NCI-H1417 treated with DMSO at 0.1 percent for 48 hours (cell line): ENCODE measurements at regions not wholly inside any gene's neighbourhood (a gene's known extent, or its start where the extent isn't known, plus 50 kb on each side); places are given as distances from the start of the nearest gene placed in this dataset.
"Not testable (repeated sequence)": the region's sequence is repeated elsewhere in the genome, so short reads cannot be mapped to it uniquely, and the experiment has no call there.

ENCODE experiments used
- DNase-seq: peaks from one replicate; lab custom pipeline; 2025; lab: John Stamatoyannopoulos, UW

DNA sequence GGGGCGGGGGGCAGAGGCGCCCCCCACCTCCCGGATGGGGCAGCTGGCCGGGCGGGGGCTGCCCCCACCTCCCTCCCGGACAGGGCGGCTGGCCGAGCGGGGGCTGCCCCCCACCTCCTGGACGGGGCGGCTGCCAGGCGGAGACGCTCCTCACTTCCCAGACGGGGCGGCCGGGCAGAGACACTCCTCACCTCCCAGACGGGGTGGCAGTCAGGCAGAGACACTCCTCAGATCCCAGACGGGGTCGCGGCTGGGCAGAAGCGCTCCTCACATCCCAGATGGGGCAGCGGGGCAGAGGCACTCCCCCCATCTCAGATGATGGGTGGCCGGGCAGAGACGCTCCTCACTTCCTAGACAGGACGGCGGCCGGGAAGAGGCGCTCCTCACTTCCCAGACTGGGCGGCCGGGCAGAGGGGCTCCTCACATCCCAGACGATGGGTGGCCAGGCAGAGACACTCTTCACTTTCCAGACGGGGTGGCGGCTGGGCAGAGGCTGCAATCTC is 240.1 kb downstream of the NPIPA7 start:
- not testable (repeated sequence) for DNase-seq

DNA sequence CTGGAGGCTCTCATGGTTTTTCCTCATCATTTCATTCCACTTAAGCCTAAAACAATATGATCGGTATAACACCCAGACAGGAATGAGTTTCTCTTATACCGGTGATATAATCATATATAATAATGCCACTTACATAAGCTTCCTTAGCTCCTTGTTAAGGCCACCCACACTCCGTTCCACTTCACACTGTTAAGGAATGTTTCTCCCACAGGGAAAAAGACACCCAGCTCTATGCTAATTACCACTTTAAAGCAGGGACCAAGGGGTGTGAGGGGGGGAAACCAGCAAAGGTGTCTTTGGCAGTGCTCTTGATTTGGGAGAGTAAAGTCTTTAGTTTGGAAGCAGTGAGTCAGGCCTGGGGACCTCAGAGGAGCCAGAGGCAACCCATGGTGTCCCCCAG is 245.4 kb downstream of the NPIPA7 start:
- not testable (repeated sequence) for DNase-seq

DNA sequence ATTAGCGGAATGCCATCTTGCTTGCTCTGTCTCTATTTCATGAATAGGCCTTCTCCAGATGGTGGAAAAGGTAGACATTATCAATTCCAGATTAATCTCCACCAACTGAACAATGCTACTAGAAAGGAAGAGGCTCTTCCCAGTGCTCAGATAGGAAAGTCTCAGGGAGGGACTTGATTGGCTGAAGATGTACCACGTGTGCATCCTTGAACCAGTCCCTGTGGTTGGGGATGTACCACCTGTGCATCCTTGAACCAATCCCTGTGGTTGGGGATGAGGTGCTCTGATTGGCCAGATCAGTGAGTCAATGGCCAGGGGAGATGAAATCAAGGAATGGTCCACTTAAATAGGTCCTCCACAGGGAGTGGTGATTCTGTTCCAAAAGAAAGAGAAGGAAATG is 246.2 kb downstream of the NPIPA7 start:
- not testable (repeated sequence) for DNase-seq

DNA sequence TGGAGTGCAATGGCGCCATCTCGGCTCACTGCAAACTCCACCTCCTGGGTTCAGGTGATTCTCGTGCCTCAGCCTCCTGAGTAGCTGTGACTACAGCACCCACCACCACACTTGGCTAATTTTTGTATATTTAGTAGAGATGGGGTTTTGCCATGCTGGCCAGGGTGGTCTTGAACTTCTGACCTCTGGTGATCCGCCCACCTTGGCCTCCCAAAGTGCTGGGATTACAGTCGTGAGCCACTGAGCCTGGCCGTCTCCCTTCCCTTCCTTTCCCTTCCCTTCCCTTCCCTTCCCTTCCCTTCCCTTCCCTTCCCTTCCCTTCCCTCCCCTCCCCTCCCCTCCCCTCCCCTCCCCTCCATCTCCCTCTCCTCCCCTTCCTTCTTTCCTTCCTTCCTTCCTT is 248.9 kb downstream of the NPIPA7 start:
- DNase-seq: not testable (repeated sequence)

DNA sequence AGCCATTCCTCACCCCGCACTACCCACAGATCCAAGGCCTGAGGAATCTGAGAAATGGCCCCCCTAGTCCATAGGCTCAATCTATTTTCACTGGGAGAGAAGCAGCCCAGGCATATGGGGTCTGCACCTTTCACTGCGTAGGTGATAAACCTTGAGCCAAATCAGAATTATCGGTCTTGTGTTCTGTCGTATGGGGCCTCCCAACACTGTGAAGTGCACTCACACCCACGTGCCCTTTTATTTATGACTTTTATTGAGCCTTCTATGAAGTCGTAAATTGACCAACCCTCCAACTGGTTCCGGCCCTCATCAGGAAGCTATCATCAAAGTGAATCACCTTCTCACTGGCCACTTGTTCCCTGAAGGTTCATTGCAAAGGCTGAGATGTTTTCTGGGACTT is 259.3 kb downstream of the NPIPA7 start:
- not testable (repeated sequence) for DNase-seq

DNA sequence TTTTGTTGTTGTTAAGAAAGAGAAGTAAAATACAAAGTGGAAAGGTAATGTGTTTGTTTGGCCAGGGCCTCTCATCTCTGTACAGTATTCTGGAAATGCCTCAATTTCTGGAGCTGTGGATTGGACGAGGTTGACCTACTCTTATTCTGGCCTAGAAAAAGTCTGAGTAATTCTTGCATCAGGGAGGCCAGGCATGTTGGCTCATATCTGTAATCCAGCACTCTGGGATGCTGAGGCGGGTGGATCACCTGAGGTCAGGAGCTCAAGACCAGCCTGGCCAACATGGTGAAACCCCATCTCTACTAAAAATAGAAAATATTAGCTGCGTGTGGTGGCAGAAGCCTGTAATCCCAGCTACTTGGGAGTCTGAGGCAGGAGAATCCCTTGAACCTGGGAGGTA is 259.8 kb downstream of the NPIPA7 start:
- DNase-seq: not testable (repeated sequence)

DNA sequence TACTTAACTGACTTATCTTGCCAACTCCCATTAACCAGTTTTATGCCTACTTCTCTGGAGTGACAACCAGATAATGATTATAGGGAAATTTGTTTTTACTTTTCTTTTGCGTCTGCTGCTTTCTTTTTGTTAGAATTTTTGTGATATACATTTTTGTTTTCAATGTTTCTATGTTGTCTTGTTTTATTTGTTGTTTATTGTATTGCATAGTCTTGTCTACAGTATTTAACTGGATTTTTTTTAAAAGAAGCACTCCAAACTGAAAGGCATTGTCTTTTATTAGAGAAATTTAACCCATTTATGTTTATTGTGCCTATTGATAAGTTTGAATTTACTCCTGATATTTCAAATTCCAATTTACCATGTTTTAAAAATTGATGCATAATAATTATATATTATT is 264.9 kb downstream of the NPIPA7 start:
- DNase-seq: not testable (repeated sequence)

DNA sequence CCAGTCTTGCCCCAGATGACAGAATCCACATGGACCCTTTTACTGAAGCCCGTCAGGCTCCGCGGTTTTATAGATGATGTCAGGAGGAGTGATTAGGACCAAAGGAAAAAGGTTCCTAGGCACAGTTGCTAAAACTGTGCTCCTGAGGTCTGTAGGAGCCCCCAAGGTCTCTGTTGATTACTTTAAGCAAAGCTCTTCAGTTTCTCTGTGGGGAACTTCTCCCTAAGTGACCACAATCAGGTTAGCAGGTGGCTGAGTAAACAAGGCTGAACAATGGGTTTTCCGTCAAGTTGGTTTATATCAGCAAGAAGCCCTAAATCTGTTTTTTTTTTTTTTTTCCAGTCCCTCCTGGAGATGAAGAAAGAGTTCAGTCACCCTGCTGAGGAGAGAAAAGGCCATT is 269.1 kb downstream of the NPIPA7 start:
- DNase-seq: not testable (repeated sequence)

DNA sequence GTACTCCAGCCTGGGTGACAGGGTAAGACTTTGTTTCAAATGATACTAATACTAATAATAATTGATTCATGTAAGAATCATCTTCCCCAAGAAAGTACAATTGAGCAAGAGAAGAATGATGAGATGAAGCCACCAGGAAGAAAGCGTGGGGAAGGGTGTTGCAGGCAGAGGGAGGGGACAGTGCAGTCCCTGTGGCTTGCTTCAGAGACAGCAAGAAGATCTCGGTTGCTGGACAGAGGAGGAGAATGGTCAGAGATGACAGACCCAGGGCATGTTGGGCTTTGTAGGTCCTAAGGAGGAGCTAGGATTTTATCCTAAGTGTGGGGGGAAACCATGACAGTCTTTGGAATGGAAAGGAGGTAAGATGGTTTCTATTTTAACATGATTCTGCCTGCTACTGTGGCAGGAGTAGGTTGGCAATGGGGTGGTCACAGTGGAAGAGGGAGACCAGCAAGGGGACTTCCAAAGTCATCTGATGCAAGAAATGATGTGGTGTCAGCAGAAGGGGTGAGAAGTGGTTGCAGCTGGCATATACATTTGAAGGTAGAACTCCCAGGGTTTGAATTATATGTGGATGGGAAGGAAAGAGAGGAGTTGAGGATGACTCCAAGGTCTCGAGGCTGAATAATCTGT is 293.4 kb downstream of the NPIPA7 start:
- DNase-seq: not testable (repeated sequence)

DNA sequence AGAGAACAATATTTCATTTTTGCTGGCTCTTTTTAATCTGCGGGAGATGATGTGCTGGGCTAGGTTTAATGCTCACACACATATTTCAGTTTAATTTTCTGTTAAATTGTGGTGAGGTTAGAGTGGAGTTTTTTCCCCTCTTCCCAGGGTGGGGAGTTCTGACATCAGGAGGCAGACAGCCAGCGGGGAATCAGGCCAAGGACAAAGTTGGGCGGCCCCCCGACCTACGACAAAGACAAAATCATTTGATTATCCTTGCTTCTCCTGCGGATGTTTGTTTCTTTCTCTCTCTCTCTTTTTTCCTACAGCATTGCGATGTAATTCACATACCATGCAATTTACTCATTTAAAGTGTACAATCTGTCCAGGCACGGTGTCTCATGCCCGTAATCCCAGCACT is 295.9 kb downstream of the NPIPA7 start:
- DNase-seq: not testable (repeated sequence)

DNA sequence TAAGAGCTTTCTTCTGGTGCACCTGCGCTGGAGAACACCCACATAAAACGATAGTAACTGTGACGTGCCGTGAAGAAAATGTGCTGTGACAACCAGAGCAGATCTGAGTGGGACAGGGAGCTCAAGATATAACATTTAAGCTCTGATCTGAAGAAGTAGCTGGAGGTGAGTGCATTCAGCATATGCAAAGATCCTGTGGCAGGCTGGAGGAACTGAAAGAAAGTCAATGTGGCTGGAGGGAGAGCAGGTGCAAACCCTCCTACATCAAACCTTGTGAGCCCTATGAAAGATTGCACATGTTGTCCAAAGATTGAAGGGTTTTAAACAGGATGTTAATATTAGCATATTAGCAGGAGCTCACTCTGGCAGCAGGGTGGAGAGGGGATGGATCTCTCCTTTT is 342.9 kb downstream of the NPIPA7 start:
- DNase-seq: not testable (repeated sequence)

DNA sequence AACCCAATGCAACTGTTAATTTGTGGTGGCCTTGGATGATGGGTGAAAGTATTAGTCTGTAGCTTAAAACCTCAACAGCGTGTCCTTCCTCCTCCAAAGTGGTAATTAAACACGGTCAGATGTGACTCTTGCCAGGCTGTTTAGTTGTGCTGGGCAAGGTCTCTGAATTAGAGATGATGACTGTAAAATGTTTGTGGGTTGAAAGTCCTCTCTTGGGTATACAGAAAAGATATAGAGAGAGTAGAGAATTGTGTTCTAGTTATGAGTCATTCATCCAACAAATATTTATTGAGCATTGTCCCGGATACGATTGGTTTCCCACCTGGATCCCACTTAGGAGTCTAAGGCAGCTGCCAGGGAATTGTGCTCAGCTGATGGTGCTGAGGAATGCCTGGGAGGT is 343.7 kb downstream of the NPIPA7 start:
- DNase-seq: not testable (repeated sequence)

DNA sequence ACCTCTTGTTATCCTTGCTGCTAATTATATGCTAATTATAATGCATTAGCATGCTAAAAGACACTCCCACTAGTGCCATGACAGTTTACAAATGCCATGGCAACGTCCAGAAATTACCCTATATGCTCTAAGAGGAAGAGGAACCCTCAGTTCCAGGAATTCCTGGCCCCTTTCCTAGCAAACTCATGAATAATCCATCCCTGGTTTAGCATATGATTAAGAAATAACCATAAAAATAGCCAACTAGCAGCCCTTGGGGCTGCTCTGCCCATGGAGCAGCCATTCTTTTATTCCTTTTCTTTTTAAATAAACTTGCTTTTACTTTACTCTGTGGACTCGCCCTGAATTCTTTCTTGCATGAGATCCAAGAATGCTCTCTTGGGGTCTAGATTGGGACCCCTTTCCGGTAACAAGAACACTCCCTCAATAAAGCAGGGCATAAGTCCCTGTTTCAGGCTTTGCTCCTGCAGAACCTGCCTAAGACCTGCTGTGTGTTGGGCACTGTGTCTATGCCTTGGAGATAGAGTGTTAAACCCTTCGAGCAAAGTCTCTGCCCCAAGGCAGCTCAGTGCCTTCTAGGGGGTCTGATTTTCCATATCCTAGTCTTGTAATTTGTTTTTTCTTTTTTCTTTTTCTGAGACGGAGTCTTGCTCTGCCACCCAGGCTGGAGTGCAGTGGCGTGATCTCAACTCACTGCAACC is 345.0 kb downstream of the NPIPA7 start:
- DNase-seq: not testable (repeated sequence)

DNA sequence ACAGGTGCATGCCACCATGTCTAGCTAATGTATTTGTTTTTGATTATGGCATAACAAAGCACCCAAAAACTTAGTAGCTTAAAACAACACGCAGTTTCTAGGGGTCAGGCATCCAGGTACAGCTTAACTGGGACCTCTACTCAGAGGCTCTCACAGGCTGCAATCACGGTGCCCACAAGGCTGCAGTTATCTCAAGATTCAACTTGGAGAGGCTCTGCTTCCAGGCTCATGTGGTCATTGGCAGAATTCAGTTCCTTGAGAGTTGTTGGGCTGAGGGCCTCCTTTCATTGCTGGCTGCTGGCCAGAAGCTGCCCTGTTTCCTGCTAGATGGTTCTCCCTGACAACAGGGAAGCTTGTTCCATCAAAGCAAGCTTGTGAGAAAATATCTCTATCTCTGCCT is 348.1 kb downstream of the NPIPA7 start:
- DNase-seq: not testable (repeated sequence)

DNA sequence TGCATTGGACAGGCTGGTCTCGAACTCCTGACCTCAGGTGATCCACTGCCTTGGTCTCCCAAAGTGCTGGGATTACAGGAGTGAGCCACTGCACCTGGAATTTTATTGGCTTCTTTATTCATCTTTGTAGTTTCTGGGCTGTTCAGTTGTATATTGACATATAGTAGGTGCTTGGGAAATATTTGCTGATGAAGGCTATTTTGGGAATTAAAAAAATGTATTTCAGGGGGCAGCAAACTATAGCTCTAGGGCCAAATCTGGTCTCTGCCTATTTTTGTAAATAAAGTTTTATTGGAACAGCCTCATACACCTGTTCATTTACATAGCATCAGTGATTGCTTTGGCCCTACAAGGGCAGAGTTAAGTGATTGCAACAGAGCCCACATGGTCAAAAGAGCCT is 363.6 kb downstream of the NPIPA7 start:
- not testable (repeated sequence) for DNase-seq

DNA sequence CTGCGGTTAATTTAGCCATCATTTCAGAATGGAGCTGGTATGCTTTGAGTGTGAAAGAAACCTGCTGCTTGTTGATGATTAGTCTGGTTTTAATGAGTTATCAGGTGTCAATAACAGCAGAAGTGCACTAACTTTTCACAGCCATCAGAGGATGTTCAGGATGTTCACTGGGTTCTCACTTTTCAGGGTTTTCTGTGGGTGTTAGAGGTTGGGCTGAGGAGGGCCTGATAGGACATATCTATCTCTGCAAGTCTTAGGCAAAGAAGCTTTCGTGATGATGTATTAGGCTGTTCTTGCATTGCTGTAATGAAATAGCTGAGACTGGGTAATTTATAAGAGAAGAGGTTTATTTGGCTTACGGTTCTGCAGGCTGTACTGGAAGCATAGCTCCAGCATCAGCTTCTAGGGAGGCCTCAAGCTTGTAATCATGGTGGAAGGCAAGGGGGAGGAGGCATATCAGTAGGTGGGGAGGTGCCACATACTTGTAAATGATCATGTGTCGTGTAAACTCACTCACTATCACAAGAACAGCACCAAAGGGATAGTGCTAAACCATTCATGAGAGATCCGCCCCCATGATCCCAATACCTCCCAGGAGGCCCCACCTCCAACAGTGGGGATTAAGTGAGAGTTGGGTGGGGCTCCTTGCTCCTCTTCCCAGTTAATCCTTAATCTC is 376.2 kb downstream of the NPIPA7 start:
- DNase-seq: not testable (repeated sequence)

DNA sequence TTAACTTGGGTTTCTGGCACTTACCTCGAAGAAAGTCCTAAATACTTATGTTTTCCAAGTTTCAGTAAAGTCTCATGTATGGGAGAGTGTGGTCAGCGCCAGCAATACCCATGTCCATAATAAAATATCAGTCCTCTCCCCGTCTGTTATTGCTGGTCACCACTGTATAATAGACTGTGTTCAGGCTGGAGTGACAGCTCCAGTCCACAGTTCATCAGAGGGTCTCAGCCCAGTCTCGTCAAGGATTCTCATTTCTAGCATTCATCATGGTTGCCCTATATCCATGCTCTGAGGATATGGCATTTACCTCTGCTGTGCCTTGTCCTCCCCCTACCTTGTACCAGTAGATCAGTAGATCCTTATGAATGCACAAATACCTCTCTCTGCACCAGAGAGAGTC is 384.5 kb downstream of the NPIPA7 start:
- DNase-seq: no peak

DNA sequence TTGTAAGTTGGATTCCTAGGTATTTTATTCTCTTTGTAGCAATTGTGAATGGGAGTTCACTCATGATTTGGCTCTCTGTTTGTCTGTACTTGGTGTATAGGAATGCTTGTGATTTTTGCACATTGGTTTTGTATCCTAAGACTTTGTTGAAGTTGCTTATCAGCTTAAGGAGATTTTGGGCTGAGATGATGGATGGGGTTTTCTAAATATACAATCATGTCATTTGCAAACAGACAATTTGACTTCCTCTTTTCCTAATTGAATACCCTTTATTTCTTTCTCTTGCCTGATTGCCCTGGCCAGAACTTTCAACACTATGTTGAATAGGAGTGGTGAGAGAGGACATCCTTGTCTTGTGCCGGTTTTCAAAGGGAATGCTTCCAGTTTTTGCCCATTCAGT is 391.8 kb downstream of the NPIPA7 start:
- not testable (repeated sequence) for DNase-seq

DNA sequence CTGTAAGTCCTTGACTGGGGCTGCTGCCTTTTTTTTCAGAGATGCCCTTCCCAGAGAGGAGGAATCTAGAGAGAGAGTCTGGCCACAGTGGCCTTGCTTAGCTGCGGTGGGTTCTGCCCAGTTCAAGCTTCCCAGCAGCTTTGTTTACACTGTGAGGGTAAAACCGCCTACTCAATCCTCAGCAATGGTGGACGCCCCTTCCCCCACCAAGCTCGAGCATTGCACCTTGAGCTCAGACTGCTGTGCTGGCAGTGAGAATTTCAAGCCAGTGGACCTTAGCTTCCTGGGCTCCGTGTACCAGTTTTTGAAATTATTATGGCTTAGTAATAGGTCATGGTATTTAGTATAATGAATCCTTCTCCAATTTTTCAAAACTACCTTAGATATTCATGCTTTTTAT is 395.4 kb downstream of the NPIPA7 start:
- no peak for DNase-seq

DNA sequence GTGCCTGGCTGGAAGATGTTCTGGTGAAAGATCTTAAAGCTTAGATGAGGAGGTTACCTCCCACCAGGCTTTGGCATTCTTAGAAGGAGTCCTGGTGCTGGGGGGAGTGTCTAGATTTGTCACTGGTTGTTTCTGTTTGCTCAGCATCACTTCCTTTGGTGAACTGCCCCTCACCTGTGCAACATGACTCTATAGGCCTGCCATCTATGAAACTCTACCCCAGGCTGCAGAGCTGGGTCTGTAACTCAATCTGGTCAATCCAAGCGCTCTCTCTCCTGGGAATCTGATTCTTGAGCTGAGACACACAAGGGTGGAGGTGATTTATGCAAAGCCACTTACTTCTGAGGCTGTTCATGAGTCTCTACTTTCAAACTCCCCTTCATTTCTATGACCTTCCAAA is 399.4 kb downstream of the NPIPA7 start:
- DNase-seq: no peak

DNA sequence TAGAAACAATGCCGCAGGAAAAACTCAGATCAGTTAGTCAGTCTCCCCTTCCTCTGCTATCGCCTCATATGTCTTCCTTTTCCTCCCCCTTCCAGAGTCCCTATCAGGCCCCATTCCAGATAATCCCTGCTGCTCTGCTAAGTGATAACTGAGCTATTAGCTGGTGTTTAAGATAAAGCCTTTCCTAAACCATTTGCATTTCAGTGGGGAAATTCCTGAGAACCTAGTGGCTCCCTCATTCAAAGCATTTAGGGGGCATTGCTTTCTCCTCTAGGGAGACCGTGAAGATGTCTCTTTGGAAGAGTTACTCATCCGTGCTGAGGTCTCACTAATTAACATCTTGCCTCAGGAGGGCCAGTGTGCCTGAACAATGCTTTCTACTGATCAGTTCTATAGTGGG is 401.6 kb downstream of the NPIPA7 start:
- no peak for DNase-seq

DNA sequence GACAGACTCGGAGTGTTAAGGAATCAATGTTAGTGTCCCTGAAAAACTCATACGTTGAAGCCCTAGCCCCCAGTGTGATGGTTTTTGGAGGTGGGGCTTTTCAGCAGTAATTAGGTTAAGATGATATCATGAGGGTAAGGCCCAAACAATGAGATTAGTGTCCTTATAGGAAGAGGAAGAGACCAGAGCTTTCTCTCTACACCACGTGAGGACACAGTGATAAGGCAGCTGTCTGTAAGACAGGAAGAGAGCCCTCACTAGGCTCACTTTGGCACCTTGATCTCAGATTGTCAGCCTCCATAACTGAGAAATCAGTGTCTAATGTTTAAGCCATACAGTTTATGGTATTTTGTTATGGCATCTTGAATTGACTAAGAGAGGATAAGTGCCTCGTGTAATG is 403.2 kb downstream of the NPIPA7 start:
- DNase-seq: no peak

DNA sequence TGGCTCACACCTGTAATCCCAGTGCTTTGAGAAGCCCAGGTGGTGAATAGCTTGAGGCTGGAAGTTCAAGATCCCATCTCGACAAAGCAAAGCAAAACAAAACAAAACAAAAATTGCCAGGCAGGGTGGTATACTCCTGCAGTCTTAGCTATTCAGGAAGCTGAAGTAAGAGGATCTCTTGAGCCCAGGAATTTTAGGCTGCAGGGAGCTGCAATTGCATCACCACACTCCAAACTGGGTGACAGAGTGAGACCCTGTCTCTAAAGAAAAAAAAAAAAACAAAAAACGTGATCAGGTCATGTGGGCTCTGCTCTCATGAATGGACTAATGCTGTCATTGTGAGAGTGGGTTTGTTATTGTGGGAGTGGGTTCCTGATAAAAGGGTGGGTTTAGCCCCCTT is 409.1 kb downstream of the NPIPA7 start:
- DNase-seq: no peak
